Fibroblast of skin of scalp (primary cell): ENCODE measurements at regions not wholly inside any gene's neighbourhood (a gene's known extent, or its start where the extent isn't known, plus 50 kb on each side); places are given as distances from the start of the nearest gene placed in this dataset.
A peak's percentile ranks its signal among the peaks of the same experiment; 100 is the strongest.

Experiments used
- DNase-seq: peaks from one replicate; pipeline ENCODE4 v3.0.0-alpha.2; 2013

GRCh38 chr3:42012935-42013690, 51.2 kb upstream of the ULK4 start:
- peak; percentile 68 for DNase-seq

GRCh38 chr3:42012383-42012934, 50.6 kb upstream of the ULK4 start:
- no peak for DNase-seq
